GM12878 (cell line): ENCODE measurements at regions not wholly inside any gene's neighbourhood (a gene's known extent, or its start where the extent isn't known, plus 50 kb on each side); places are given as distances from the start of the nearest gene placed in this dataset.
"Not testable (repeated sequence)": the region's sequence is repeated elsewhere in the genome, so short reads cannot be mapped to it uniquely, and the experiment has no call there.

Source experiments
- ATAC-seq: fragments of 200-7000 bp; cut with Tn5 transposase; 3 replicates; pipeline ENCODE4 v1.9.1; 2020; ENCODE audit warnings: mild to moderate bottlenecking, moderate library complexity
- BruUV-seq: library from RNA; stranded (reverse); fragments of 400-500 nt; replicated peaks from 2 replicates; lab custom pipeline; 2021; lab: Mats Ljungman, UMichigan
- CTCF ChIA-PET: fragments of 300-600 bp; sonication (Branson Sonifier 250); formaldehyde crosslinking; extraction: SDS; loops from one replicate; lab custom pipeline; 2021; ENCODE audit warnings: inconsistent platforms; lab: Yijun Ruan, JAX
- POLR2A ChIA-PET: fragments of 350-600 bp; formaldehyde crosslinking; extraction: SDS; loops from one replicate; lab custom pipeline; 2021; ENCODE audit warnings: inconsistent platforms; lab: Charles Lee
- RAD21 ChIA-PET: fragments of 300-600 bp; sonication (Branson Sonifier 250); formaldehyde crosslinking; loops from one replicate; lab custom pipeline; 2023; ENCODE audit warnings: antibody characterized with exemption; ENCODE audit not compliant: unreplicated experiment; lab: Charles Lee
- SMC1A ChIA-PET: fragments of 300-600 bp; sonication (Branson Sonifier 250); formaldehyde crosslinking; loops from one replicate; lab custom pipeline; 2023; ENCODE audit not compliant: unreplicated experiment, uncharacterized antibody; lab: Charles Lee
- DNase-seq: peaks from one replicate; pipeline ENCODE4 v3.0.0-alpha.2; 2011; ENCODE audit warnings: low read depth, low spot score
- FAIRE-seq: peaks from 3 replicates; lab custom pipeline; 2011; peaks lifted over from hg19 to GRCh38; lab: Jason Lieb, UNC
- H2AFZ ChIP-seq: 2 replicates; pipeline ENCODE4 v1.6.0; 2011; ENCODE audit warnings: low read depth, low read length, control low read depth; ENCODE audit not compliant: control insufficient read depth
- H3K27ac ChIP-seq: 2 replicates; pipeline ENCODE4 v1.5.1; 2011; ENCODE audit warnings: control low read depth; ENCODE audit not compliant: control insufficient read depth, insufficient read depth
- H3K27me3 ChIP-seq, 2 experiments: replicated peaks in 1 of 2; 2 replicates each; pipeline versions ENCODE4 v1.6.0 to v1.6.1; 2011; ENCODE audit warnings: low read length in 1 of 2; ENCODE audit not compliant: control insufficient read depth in 2 of 2, insufficient read depth in 2 of 2
- H3K36me3 ChIP-seq, 2 experiments: 2 replicates each; pipeline ENCODE4 v1.5.1; 2011; ENCODE audit warnings: low read length in 1 of 2; ENCODE audit not compliant: control insufficient read depth in 2 of 2, insufficient read depth in 2 of 2
- H3K4me1 ChIP-seq: 2 replicates; pipeline ENCODE4 v1.6.1; 2011; ENCODE audit warnings: mild to moderate bottlenecking, low read length, moderate library complexity, mixed read lengths; ENCODE audit not compliant: control insufficient read depth, insufficient read depth
- H3K4me2 ChIP-seq: 2 replicates; pipeline ENCODE4 v1.6.0; 2011; ENCODE audit warnings: control low read depth; ENCODE audit not compliant: control insufficient read depth, insufficient read depth
- H3K4me3 ChIP-seq: fragments of 200-600 bp; sonication (generic); 2 replicates; pipeline ENCODE4 v1.5.1; 2016
- H3K79me2 ChIP-seq: 2 replicates; pipeline ENCODE4 v1.6.0; 2011; ENCODE audit warnings: low read length; ENCODE audit not compliant: control insufficient read depth, insufficient read depth
- H3K9ac ChIP-seq: 2 replicates; pipeline ENCODE4 v1.8.0; 2011; ENCODE audit warnings: low read length, control low read depth, mixed read lengths; ENCODE audit not compliant: control insufficient read depth, insufficient read depth
- H3K9me3 ChIP-seq: replicated peaks from 3 replicates; pipeline ENCODE4 v1.5.1; 2011; ENCODE audit warnings: mild to moderate bottlenecking, low read length; ENCODE audit not compliant: control insufficient read depth, insufficient read depth
- H4K20me1 ChIP-seq: 2 replicates; pipeline ENCODE4 v1.6.0; 2011; ENCODE audit not compliant: control insufficient read depth, insufficient read depth
- KAT2A ChIP-seq: conservative IDR thresholded peaks from 2 replicates; pipeline ENCODE4 v1.6.1; 2011; ENCODE audit warnings: low read depth, low read length; ENCODE audit not compliant: control insufficient read depth
- KDM1A ChIP-seq: fragments of 200-600 bp; sonication (generic); IDR thresholded peaks from 2 replicates; pipeline ENCODE4 v1.6.1; 2016; ENCODE audit warnings: borderline replicate concordance
- NFIC ChIP-seq: IDR thresholded peaks from 2 replicates; pipeline ENCODE4 v1.6.1; 2012; ENCODE audit warnings: low read depth, mild to moderate bottlenecking, inconsistent platforms, low read length, moderate library complexity
- NFYA ChIP-seq: IDR thresholded peaks from 2 replicates; pipeline ENCODE4 v1.6.1; 2011; ENCODE audit warnings: low read depth, mild to moderate bottlenecking, low read length, improper control_type of control experiment, borderline replicate concordance
- NRF1 ChIP-seq: conservative IDR thresholded peaks from 2 replicates; pipeline ENCODE4 v1.6.1; 2011; ENCODE audit warnings: mild to moderate bottlenecking, low read depth, low read length, improper control_type of control experiment
- POLR2A ChIP-seq: IDR thresholded peaks from 2 replicates; pipeline ENCODE4 v1.6.1; 2011; ENCODE audit warnings: low read depth, mild to moderate bottlenecking, low read length
- POLR2AphosphoS5 ChIP-seq: IDR thresholded peaks from 2 replicates; pipeline ENCODE4 v1.6.1; 2011; ENCODE audit warnings: mild to moderate bottlenecking, low read length, inconsistent platforms
- RB1 ChIP-seq: fragments of 450-650 bp; formaldehyde crosslinking; IDR thresholded peaks from 2 replicates; pipeline ENCODE4 v1.6.1; 2017; ENCODE audit warnings: mild to moderate bottlenecking, borderline replicate concordance
- SIN3A ChIP-seq: IDR thresholded peaks from 2 replicates; pipeline ENCODE4 v1.6.1; 2012; ENCODE audit warnings: low read depth, low read length, improper control_type of control experiment
- SREBF2 ChIP-seq: IDR thresholded peaks from 2 replicates; pipeline ENCODE4 v1.6.1; 2012; ENCODE audit warnings: mild to moderate bottlenecking, low read length
- YY1 ChIP-seq: IDR thresholded peaks from 2 replicates; pipeline ENCODE4 v1.6.1; 2011; ENCODE audit warnings: low read depth, mild to moderate bottlenecking, low read length
- ZNF217 ChIP-seq: fragments of 450-650 bp; IDR thresholded peaks from 2 replicates; pipeline ENCODE4 v1.6.1; 2017; ENCODE audit warnings: antibody characterized with exemption, mild to moderate bottlenecking
- WGBS: methylation state at CpG from one replicate; pipeline ENCODE4 v1.1.6; 2016; ENCODE audit warnings: low lambda C conversion rate; ENCODE audit not compliant: insufficient replicate concordance, insufficient coverage; ENCODE audit errors: missing lambda C conversion rate; 5-methylcytosine and 5-hydroxymethylcytosine counted together
- in situ Hi-C: fragments of 300-500 bp; cut with MboI; formaldehyde crosslinking; loops from 9 replicates; pipeline ENCODE4 v1.14.3; 2018; ENCODE audit warnings: mixed read lengths
- intact Hi-C: fragments of 100-400 bp; cut with micrococcal nuclease; formaldehyde crosslinking; loops from one replicate; pipeline ENCODE4 v1.14.2; 2022; ENCODE audit not compliant: unreplicated experiment

DNA sequence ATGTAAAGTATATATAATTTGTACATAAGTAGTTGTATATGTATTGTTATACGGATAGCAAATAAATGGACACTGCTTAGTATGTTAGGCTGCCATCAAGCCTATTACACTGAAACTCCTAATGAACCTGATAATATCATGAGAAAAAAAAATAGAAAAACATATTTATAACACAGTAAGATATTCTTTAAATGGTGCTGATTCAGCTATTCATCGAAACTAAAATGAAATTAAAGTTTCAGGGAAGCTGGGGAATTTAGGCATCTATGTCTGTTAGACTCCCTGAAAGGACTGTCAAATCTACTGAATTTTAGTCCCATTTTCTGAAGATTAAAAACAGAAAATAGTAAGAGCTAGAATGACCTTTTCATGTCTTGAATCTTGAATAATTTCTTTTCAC lies 647.1 kb upstream of the PABPC4L start:
- WGBS = 52% methylated on average over 2 of the region's 2 CpGs
- ChIA-PET RAD21 (no interaction called here), CTCF (no interaction called here), POLR2A (no interaction called here), SMC1A (interaction anchor here (0.7 kb wide), 1 partner anchor 164 kb away, joined by 3 read pairs; no protein-coding TSS in a partner anchor)
- H3K4me2 ChIP-seq = no peak overlapping the region
- no peak for FAIRE-seq
- intact Hi-C loops = no loop called here
- no peaks in the 10 kb centered on the region for H3K79me2 ChIP-seq
- no peaks in the 10 kb centered on the region for H4K20me1 ChIP-seq
- BruUV-seq = no TSS peak
- no peak for ATAC-seq
- no peak overlapping the region for H2AFZ ChIP-seq
- no peak overlapping the region for H3K4me3 ChIP-seq
- H3K27ac ChIP-seq = no peak overlapping the region
- no peaks in the 10 kb centered on the region for H3K36me3 ChIP-seq
- DNase-seq = no peak
- no peak overlapping the region for H3K9ac ChIP-seq
- H3K9me3 ChIP-seq = no peaks in the 10 kb centered on the region
- no peaks in the 10 kb centered on the region for H3K4me1 ChIP-seq
- no peaks in the 10 kb centered on the region for H3K27me3 ChIP-seq
- in situ Hi-C loops = no loop called here
- TF ChIP-seq SIN3A (no peak), KDM1A (no peak), NFYA (no peak), KAT2A (no peak), NFIC (no peak), POLR2AphosphoS5 (no peak), ZNF217 (no peak), SREBF2 (no peak), YY1 (no peak), POLR2A (no peak), NRF1 (no peak), RB1 (no peak)

DNA sequence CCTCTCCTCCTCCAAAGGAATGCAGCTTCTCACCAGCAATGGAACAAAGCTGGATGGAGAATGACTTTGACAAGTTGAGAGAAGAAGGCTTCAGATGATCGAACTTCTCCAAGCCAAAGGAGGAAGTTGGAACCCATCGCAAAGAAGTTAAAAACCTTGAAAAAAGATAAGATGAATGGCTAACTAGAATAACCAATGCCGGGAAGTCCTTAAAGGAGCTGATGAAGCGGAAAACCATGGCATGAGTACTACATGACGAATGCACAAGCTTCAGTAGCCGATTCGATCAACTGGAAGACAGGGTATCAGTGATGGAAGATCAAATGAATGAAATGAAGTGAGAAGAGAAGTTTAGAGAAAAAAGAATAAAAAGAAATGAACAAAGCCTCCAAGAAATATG lies 629.2 kb upstream of the PABPC4L start:
- CTCF ChIA-PET, H4K20me1 ChIP-seq, H3K4me1 ChIP-seq, ATAC-seq, BruUV-seq, DNase-seq, H3K36me3 ChIP-seq, intact Hi-C loops, H3K9ac ChIP-seq, H2AFZ ChIP-seq, H3K4me3 ChIP-seq, in situ Hi-C loops, H3K79me2 ChIP-seq, H3K9me3 ChIP-seq, POLR2A ChIA-PET, RAD21 ChIA-PET, H3K4me2 ChIP-seq, H3K27ac ChIP-seq, H3K27me3 ChIP-seq, SMC1A ChIA-PET, FAIRE-seq: not testable (repeated sequence)
- WGBS = 35% methylated on average over 7 of the region's 7 CpGs
